Adrenal gland (tissue), 9 donors: ENCODE measurements at regions not wholly inside any gene's neighbourhood (a gene's known extent, or its start where the extent isn't known, plus 50 kb on each side); places are given as distances from the start of the nearest gene placed in this dataset.
"Not testable (repeated sequence)": the region's sequence is repeated elsewhere in the genome, so short reads cannot be mapped to it uniquely, and the experiment has no call there.

Experiments
- DNase-seq, 7 donors: peaks; one replicate each; pipeline ENCODE4 v3.0.0-alpha.2; 2019 to 2020
- H3K27ac ChIP-seq, 5 donors: fragments of 200-600 bp; sonication (generic) in 4 of 5; 1 replicate in 3 of 5; 2 replicates in 2 of 5; pipeline versions ENCODE4 v1.5.1 to v1.8.0; 2016 to 2020; ENCODE audit warnings: mild to moderate bottlenecking in 1 of 5
- H3K27me3 ChIP-seq: fragments of 200-600 bp; 2 replicates; pipeline ENCODE4 v1.8.0; 2021
- H3K36me3 ChIP-seq, 2 donors: fragments of 200-600 bp; replicated peaks in 1 of 2; 1 replicate in 1 of 2; 2 replicates in 1 of 2; pipeline versions ENCODE4 v1.5.1 to v1.8.0; 2018 to 2022
- H3K4me1 ChIP-seq, 2 donors: fragments of 200-600 bp; replicated peaks in 1 of 2; 1 replicate in 1 of 2; 2 replicates in 1 of 2; pipeline versions ENCODE4 v1.5.1 to v1.8.0; 2018 to 2021
- H3K4me3 ChIP-seq, 4 donors: fragments of 200-600 bp; sonication (generic) in 3 of 4; one replicate each; pipeline ENCODE4 v1.5.1; 2016 to 2018
- H3K9me3 ChIP-seq, 3 donors: fragments of 200-600 bp; sonication (generic) in 1 of 3; replicated peaks in 1 of 3; 1 replicate in 2 of 3; 2 replicates in 1 of 3; pipeline versions ENCODE4 v1.5.1 to v1.8.0; 2016 to 2021
- POLR2A ChIP-seq, 2 donors: fragments of 450-650 bp; IDR thresholded peaks; one replicate each; pipeline ENCODE4 v1.6.1; 2017; ENCODE audit warnings: antibody characterized with exemption in 2 of 2, mild to moderate bottlenecking in 2 of 2, moderate library complexity in 1 of 2
- WGBS, 4 donors: extraction: QIAGEN DNeasy Blood & Tissue Kit in 2 of 4; methylation state at CpG; one replicate each; pipeline versions ENCODE4 v1.1.5 to v1.1.7; 2013 to 2017; 5-methylcytosine and 5-hydroxymethylcytosine counted together
- intact Hi-C, 2 donors: fragments of 100-400 bp; cut with DNase I; formaldehyde crosslinking; loops; one replicate each; pipeline versions ENCODE4 v1.14.1 to v1.15.0; 2022 to 2023
- TF ChIP-seq, protein P1 (sequence below), 6 experiments: fragments of 450-650 bp in 4 of 6; fragments of 200-600 bp in 2 of 6; sonication (generic) in 1 of 6; IDR thresholded peaks; 1 replicate in 5 of 6; 2 replicates in 1 of 6; pipeline versions ENCODE4 v1.5.1 to v1.8.0; 2016 to 2021; ENCODE audit warnings: antibody characterized with exemption in 6 of 6, mild to moderate bottlenecking in 2 of 6, moderate library complexity in 1 of 6
- donor health status: healthy with polysubstance abuse.
- donor health status: Bipolar disorder and iron deficiency.
- donor health status: DM: yes; HTN: yes; CAD: no.
- donor health status: DM: no; HTN: no; CAD: no.
- donor health status: DM: no; HTN: no; CAD: no.

DNA sequence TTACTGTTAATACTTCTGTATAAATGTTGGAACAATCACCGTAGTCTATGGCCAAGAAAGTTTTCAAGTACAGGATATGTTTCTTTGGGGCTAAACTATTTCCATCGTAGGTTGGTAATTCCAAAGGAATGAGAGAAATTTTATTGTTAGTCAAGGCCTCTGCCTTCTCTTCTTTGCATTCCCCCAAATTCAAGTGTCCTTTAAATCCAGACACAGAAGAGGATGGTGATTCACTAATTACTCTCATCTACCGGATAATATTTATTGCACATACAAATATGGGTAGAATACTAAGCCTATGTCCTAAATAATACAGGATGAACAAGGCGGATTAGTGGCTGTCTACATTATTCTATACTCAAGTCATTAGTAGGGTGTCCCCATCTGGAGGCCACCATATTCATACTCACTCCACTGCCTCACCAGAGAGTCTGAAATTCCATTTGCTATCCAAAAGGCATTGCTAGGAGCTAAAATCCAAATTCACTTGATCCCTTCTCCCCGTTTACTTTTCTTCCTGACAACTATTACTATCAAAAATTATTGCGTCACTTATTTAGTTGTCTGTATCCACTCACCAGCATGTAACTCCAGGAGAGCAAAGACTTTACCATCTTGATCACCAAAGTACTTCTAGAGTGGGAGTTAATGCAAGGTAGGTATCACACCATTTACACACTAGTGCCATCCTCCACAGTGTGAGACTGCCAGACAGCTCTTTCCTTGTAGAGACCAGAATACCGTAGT is 82.4 kb upstream of the SGCG start:
- Histone ChIP-seq H3K4me3 (no peak overlapping the region), H3K27ac (no peak overlapping the region), H3K4me1 (no peaks in the 10 kb centered on the region), H3K9me3 (no peaks in the 10 kb centered on the region), H3K36me3 (no peaks in the 10 kb centered on the region), H3K27me3 (no peaks in the 10 kb centered on the region)
- WGBS, 4 donors, result 71 to 81% (median 79%) methylated on average over 7 of the region's 7 CpGs
- no peak for TF ChIP-seq POLR2A (IDR thresholded peaks at IDR 0.05)
- TF ChIP-seq, protein P1, sequence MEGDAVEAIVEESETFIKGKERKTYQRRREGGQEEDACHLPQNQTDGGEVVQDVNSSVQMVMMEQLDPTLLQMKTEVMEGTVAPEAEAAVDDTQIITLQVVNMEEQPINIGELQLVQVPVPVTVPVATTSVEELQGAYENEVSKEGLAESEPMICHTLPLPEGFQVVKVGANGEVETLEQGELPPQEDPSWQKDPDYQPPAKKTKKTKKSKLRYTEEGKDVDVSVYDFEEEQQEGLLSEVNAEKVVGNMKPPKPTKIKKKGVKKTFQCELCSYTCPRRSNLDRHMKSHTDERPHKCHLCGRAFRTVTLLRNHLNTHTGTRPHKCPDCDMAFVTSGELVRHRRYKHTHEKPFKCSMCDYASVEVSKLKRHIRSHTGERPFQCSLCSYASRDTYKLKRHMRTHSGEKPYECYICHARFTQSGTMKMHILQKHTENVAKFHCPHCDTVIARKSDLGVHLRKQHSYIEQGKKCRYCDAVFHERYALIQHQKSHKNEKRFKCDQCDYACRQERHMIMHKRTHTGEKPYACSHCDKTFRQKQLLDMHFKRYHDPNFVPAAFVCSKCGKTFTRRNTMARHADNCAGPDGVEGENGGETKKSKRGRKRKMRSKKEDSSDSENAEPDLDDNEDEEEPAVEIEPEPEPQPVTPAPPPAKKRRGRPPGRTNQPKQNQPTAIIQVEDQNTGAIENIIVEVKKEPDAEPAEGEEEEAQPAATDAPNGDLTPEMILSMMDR (IDR thresholded peaks at IDR 0.05), result no peak
- intact Hi-C loops, result no loop called here
- no peak for DNase-seq

DNA sequence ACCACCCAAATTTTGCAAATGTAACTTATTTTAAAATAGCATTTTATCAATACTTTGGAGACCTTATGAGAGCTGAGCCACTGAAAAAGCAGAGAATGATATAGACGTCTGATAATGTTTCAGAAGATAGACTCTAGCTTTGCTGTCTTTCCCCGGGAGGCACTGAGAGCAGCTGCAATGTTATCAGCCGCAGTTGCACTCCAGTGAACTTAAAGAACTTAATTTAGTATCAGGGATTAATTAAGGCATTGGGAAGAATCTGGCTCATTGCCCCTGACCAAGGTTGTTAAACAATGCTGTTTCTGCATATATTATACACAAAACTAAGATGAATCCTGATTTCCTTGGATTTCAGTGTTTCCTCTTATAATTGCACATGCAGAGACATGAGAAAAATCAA is 75.7 kb upstream of the SGCG start:
- Histone ChIP-seq H3K27me3 (peaks cover 3% of the 10 kb centered on the region), H3K4me3 (no peak overlapping the region), H3K27ac (no peak overlapping the region), H3K9me3 (no peaks in the 10 kb centered on the region), H3K4me1 (no peaks in the 10 kb centered on the region), H3K36me3 (no peaks in the 10 kb centered on the region)
- DNase-seq, result no peak
- 57 to 66% (median 60%) methylated on average over 3 of the region's 3 CpGs for WGBS, 4 donors
- intact Hi-C loops, result no loop called here
- no peak for TF ChIP-seq POLR2A (IDR thresholded peaks at IDR 0.05)
- TF ChIP-seq, protein P1 (IDR thresholded peaks at IDR 0.05), result no peak

DNA sequence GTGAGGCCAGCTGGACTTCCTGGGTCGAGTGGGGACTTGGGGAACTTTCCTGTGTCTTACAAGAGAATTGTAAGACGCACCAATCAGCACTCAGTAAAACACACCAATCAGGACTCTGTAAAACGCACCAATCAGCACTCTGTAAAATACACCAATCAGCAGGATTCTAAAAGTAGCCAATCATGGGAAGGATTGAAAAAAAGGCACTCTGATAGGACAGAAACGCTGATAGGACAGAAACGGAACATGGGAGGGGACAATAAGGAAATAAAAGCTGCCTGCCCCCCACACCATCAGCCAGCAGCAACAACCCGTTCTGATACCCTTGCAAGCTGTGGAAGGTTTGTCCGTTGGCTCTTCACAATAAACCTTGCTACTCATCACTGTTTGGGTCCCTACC is 73.1 kb upstream of the SGCG start:
- intact Hi-C loops, result no loop called here
- no peak overlapping the region for H3K4me3 ChIP-seq
- H3K27me3 ChIP-seq, result peaks cover 3% of the 10 kb centered on the region
- WGBS, 4 donors, result 77 to 88% (median 85%) methylated on average over 7 of the region's 7 CpGs
- no peak for TF ChIP-seq POLR2A (IDR thresholded peaks at IDR 0.05)
- TF ChIP-seq, protein P1 (IDR thresholded peaks at IDR 0.05), result no peak
- no peaks in the 10 kb centered on the region for H3K9me3 ChIP-seq
- no peak overlapping the region for H3K27ac ChIP-seq
- no peaks in the 10 kb centered on the region for H3K4me1 ChIP-seq
- no peaks in the 10 kb centered on the region for H3K36me3 ChIP-seq
- DNase-seq, result no peak

DNA sequence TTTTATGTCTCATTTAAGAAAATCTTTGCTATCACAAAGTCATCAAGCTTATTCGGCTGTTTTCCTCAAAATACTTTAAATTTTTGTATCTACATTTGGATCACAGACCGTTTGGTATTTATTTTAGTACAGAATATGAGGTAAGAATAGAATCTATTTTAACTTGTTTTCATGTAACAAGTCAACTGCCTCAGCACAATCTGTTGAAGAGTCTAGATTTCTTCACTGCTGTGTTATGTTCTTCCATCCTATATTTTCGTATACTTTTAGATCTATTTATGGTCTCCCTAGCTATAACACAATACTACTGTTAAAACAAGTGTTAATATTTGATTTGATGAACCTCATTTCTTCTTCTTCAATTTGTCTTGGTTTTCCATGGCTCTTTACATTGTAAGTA is 61.6 kb upstream of the SGCG start:
- intact Hi-C loops, result no loop called here
- Histone ChIP-seq H3K27ac (no peak overlapping the region), H3K4me3 (no peak overlapping the region), H3K36me3 (no peaks in the 10 kb centered on the region), H3K27me3 (no peaks in the 10 kb centered on the region), H3K4me1 (no peaks in the 10 kb centered on the region), H3K9me3 (no peaks in the 10 kb centered on the region)
- TF ChIP-seq, protein P1 (IDR thresholded peaks at IDR 0.05), result no peak
- no peak for TF ChIP-seq POLR2A (IDR thresholded peaks at IDR 0.05)
- 71 to 78% (median 74%) methylated on average over 3 of the region's 3 CpGs for WGBS, 4 donors
- DNase-seq, result no peak

DNA sequence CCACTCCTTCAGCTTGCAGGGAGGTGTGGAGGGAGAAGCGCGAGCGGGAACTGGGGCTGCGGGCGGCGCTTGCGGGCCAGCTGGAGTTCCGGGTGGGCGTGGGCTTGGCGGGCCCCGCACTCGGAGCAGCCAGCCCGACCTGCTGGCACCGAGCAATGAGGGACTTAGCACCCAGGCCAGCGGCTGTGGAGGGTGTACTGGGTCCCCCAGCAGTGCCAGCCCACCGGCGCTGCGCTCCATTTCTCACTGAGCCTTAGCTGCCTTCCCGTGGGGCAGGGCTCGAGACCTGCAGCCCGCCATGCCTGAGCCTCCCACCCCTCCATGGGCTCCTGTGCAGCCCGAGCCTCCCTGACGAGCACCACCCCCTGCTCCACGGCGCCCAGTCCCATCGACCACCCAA is 53.2 kb upstream of the SGCG start:
- intact Hi-C loops, result not testable (repeated sequence)

More for the DNA sequence above, 53.2 kb upstream of the SGCG start:
- H3K36me3 ChIP-seq, H3K4me1 ChIP-seq, H3K9me3 ChIP-seq, H3K4me3 ChIP-seq, H3K27ac ChIP-seq, H3K27me3 ChIP-seq, DNase-seq: not testable (repeated sequence)
- WGBS, 4 donors, result 70 to 92% (median 88%) methylated on average over 2 to 26 of the region's 26 CpGs
